Adipocyte (in vitro differentiated cells): ENCODE measurements at regions not wholly inside any gene's neighbourhood (a gene's known extent, or its start where the extent isn't known, plus 50 kb on each side); places are given as distances from the start of the nearest gene placed in this dataset.

Experiments used
- DNase-seq: peaks from one replicate; pipeline ENCODE4 v3.0.0-alpha.2; 2015; ENCODE audit warnings: low read depth
- H3K27me3 ChIP-seq: replicated peaks from 2 replicates; pipeline ENCODE4 v1.7.0; 2013; ENCODE audit warnings: mild to moderate bottlenecking, low read length, moderate library complexity; ENCODE audit not compliant: control insufficient read depth, insufficient read depth
- H3K36me3 ChIP-seq: 2 replicates; pipeline ENCODE4 v1.7.0; 2013; ENCODE audit warnings: low read length, mild to moderate bottlenecking, moderate library complexity; ENCODE audit not compliant: control insufficient read depth, insufficient read depth, severe bottlenecking
- H3K4me1 ChIP-seq: 2 replicates; pipeline ENCODE4 v1.7.0; 2013; ENCODE audit warnings: mild to moderate bottlenecking, low read length, moderate library complexity; ENCODE audit not compliant: control insufficient read depth, insufficient read depth
- H3K4me3 ChIP-seq: 2 replicates; pipeline ENCODE4 v1.7.0; 2013; ENCODE audit warnings: mild to moderate bottlenecking, low read length, moderate library complexity
- H3K9ac ChIP-seq: 2 replicates; pipeline ENCODE4 v1.7.0; 2013; ENCODE audit warnings: mild to moderate bottlenecking, low read length, moderate library complexity
- H3K9me3 ChIP-seq: 2 replicates; pipeline ENCODE4 v1.7.0; 2013; ENCODE audit warnings: mild to moderate bottlenecking, low read length, moderate library complexity; ENCODE audit not compliant: control insufficient read depth

- Histone ChIP-seq H3K4me3 (no peak overlapping the region), H3K9me3 (no peaks in the 10 kb centered on the region), H3K9ac (no peak overlapping the region), H3K27me3 (peaks cover 9% of the 10 kb centered on the region), H3K36me3 (no peaks in the 10 kb centered on the region), H3K4me1 (peaks cover 5% of the 10 kb centered on the region)
- no peak for DNase-seq
These were observed 807.2 kb downstream of the TYW1 start for GRCh38 chr7:67803789-67804188.

- H3K9ac ChIP-seq = no peak overlapping the region
- H3K27me3 ChIP-seq = peaks cover 9% of the 10 kb centered on the region
- H3K9me3 ChIP-seq = no peaks in the 10 kb centered on the region
- no peaks in the 10 kb centered on the region for H3K36me3 ChIP-seq
- H3K4me3 ChIP-seq = no peak overlapping the region
- DNase-seq = no peak
- H3K4me1 ChIP-seq = peaks cover 5% of the 10 kb centered on the region
These were observed 809.4 kb downstream of the TYW1 start for GRCh38 chr7:67805921-67806471.

- no peaks in the 10 kb centered on the region for H3K36me3 ChIP-seq
- H3K9ac ChIP-seq = no peak overlapping the region
- H3K9me3 ChIP-seq = no peaks in the 10 kb centered on the region
- H3K4me3 ChIP-seq = no peak overlapping the region
- peaks cover 5% of the 10 kb centered on the region for H3K4me1 ChIP-seq
- no peak for DNase-seq
- peaks cover 9% of the 10 kb centered on the region for H3K27me3 ChIP-seq
These were observed 811.2 kb downstream of the TYW1 start for GRCh38 chr7:67807826-67808225.

- Histone ChIP-seq H3K27me3 (peaks cover 6% of the 10 kb centered on the region), H3K4me1 (peaks cover 5% of the 10 kb centered on the region), H3K36me3 (no peaks in the 10 kb centered on the region), H3K9ac (no peak overlapping the region), H3K9me3 (no peaks in the 10 kb centered on the region), H3K4me3 (no peak overlapping the region)
- no peak for DNase-seq
These were observed 813.0 kb downstream of the TYW1 start for GRCh38 chr7:67809586-67809985.

- no peaks in the 10 kb centered on the region for H3K27me3 ChIP-seq
- DNase-seq = no peak
- no peak overlapping the region for H3K9ac ChIP-seq
- no peak overlapping the region for H3K4me3 ChIP-seq
- no peaks in the 10 kb centered on the region for H3K36me3 ChIP-seq
- H3K9me3 ChIP-seq = peaks cover 13% of the 10 kb centered on the region
- no peaks in the 10 kb centered on the region for H3K4me1 ChIP-seq
These were observed 817.1 kb downstream of the TYW1 start for GRCh38 chr7:67813621-67814292.

- peaks cover 7% of the 10 kb centered on the region for H3K4me1 ChIP-seq
- no peaks in the 10 kb centered on the region for H3K36me3 ChIP-seq
- no peak for DNase-seq
- peaks cover 13% of the 10 kb centered on the region for H3K9me3 ChIP-seq
- H3K4me3 ChIP-seq = no peak overlapping the region
- H3K9ac ChIP-seq = no peak overlapping the region
- H3K27me3 ChIP-seq = no peaks in the 10 kb centered on the region
These were observed 820.8 kb downstream of the TYW1 start for GRCh38 chr7:67817481-67817880.

- Histone ChIP-seq H3K9me3 (peaks cover 11% of the 10 kb centered on the region), H3K36me3 (no peaks in the 10 kb centered on the region), H3K9ac (no peak overlapping the region), H3K4me1 (peaks cover 18% of the 10 kb centered on the region), H3K27me3 (no peaks in the 10 kb centered on the region), H3K4me3 (no peak overlapping the region)
- peak; percentile 13 for DNase-seq
These were observed 824.5 kb downstream of the TYW1 start for GRCh38 chr7:67821116-67821515.

GRCh38 chr7:67823345-67823744 is 826.7 kb downstream of the TYW1 start:
- Histone ChIP-seq H3K9me3 (no peaks in the 10 kb centered on the region), H3K27me3 (no peaks in the 10 kb centered on the region), H3K9ac (peak overlapping the region; percentile 2), H3K4me3 (no peak overlapping the region), H3K36me3 (no peaks in the 10 kb centered on the region), H3K4me1 (peaks cover 18% of the 10 kb centered on the region)
- no peak for DNase-seq

- Histone ChIP-seq H3K9me3 (no peaks in the 10 kb centered on the region), H3K9ac (no peak overlapping the region), H3K4me1 (peaks cover 18% of the 10 kb centered on the region), H3K27me3 (no peaks in the 10 kb centered on the region), H3K36me3 (no peaks in the 10 kb centered on the region), H3K4me3 (no peak overlapping the region)
- no peak for DNase-seq
These were observed 828.7 kb downstream of the TYW1 start for GRCh38 chr7:67825356-67825755.

- no peaks in the 10 kb centered on the region for H3K27me3 ChIP-seq
- no peak for DNase-seq
- no peak overlapping the region for H3K9ac ChIP-seq
- H3K36me3 ChIP-seq = no peaks in the 10 kb centered on the region
- peaks cover 5% of the 10 kb centered on the region for H3K9me3 ChIP-seq
- peaks cover 3% of the 10 kb centered on the region for H3K4me1 ChIP-seq
- H3K4me3 ChIP-seq = no peak overlapping the region
These were observed 845.3 kb downstream of the TYW1 start for GRCh38 chr7:67841896-67842295.

GRCh38 chr7:67842571-67842970 is 845.9 kb downstream of the TYW1 start:
- Histone ChIP-seq H3K9me3 (peaks cover 5% of the 10 kb centered on the region), H3K4me1 (peaks cover 3% of the 10 kb centered on the region), H3K27me3 (no peaks in the 10 kb centered on the region), H3K4me3 (no peak overlapping the region), H3K36me3 (no peaks in the 10 kb centered on the region), H3K9ac (no peak overlapping the region)
- no peak for DNase-seq
